Right lobe of liver (tissue), 4 donors: ENCODE measurements at regions not wholly inside any gene's neighbourhood (a gene's known extent, or its start where the extent isn't known, plus 50 kb on each side); places are given as distances from the start of the nearest gene placed in this dataset.

Experiments used
- CTCF ChIP-seq, 4 donors: fragments of 200-600 bp in 3 of 4; fragments of 450-650 bp in 1 of 4; IDR thresholded peaks; one replicate each; pipeline versions ENCODE4 v1.5.1 to v1.8.0; 2016 to 2022; ENCODE audit warnings: antibody characterized with exemption in 4 of 4, mild to moderate bottlenecking in 2 of 4
- POLR2A ChIP-seq: fragments of 450-650 bp; IDR thresholded peaks from one replicate; pipeline ENCODE4 v1.6.1; 2017; ENCODE audit warnings: antibody characterized with exemption, mild to moderate bottlenecking
- donor health status: DM: no; HTN: no; CAD: no.
- donor health status: DM: no; HTN: no; CAD: no.
- donor health status: DM: no; HTN: yes; CAD: no.

DNA sequence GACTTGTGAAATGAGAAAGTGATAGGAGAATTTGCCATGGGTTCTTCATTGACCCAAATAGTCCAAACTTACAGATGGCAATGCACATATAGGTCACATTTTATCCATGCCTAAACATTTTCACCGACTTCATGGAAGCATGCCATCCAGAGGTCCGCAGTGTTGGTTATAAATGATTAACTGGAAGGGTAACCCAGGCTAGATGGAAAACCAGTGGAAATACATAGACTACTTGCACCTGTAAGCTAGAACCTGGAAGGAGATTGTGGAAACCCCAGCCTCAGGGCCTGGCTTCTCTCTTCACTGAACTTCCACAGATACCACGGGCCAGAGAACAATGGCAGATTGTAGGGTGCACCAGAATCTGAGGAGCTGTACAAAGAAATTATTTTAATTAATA is 103.8 kb upstream of the SYNDIG1 start:
- TF ChIP-seq CTCF (IDR thresholded peaks at IDR 0.05) (no peak), POLR2A (no peak)
